A549 (cell line): ENCODE measurements at regions not wholly inside any gene's neighbourhood (a gene's known extent, or its start where the extent isn't known, plus 50 kb on each side); places are given as distances from the start of the nearest gene placed in this dataset.

Source experiments
- CHD4 ChIP-seq: fragments of 200-600 bp; sonication (generic); IDR thresholded peaks from 2 replicates; pipeline ENCODE4 v1.6.1; 2016; ENCODE audit warnings: antibody characterized with exemption, mild to moderate bottlenecking, borderline replicate concordance
- CTCF ChIP-seq: fragments of >200 bp; sonication (Bioruptor Twin); formaldehyde crosslinking; IDR thresholded peaks from 3 replicates; pipeline ENCODE4 v1.5.1; 2016
- MAFK ChIP-seq: fragments of 450-650 bp; IDR thresholded peaks from 2 replicates; pipeline ENCODE4 v1.6.1; 2014; ENCODE audit not compliant: partially characterized antibody
- MAX ChIP-seq: IDR thresholded peaks from 2 replicates; pipeline ENCODE4 v1.6.1; 2012
- PBX3 ChIP-seq: IDR thresholded peaks from 2 replicates; pipeline ENCODE4 v1.6.1; 2012
- POLR2A ChIP-seq: IDR thresholded peaks from 2 replicates; pipeline ENCODE4 v1.6.1; 2012; ENCODE audit warnings: mild to moderate bottlenecking, low read length
- RAD21 ChIP-seq, 2 experiments: fragments of >200 bp in 1 of 2; sonication (Bioruptor Twin) in 1 of 2; formaldehyde crosslinking in 1 of 2; IDR thresholded peaks in 1 of 2; conservative IDR thresholded peaks in 1 of 2; 2 replicates in 1 of 2; 3 replicates in 1 of 2; pipeline ENCODE4 v1.6.1; 2012 to 2018; ENCODE audit warnings: inconsistent platforms in 1 of 2
- REST ChIP-seq: fragments of 200-600 bp; sonication (generic); IDR thresholded peaks from 2 replicates; pipeline ENCODE4 v1.6.1; 2016; ENCODE audit warnings: antibody characterized with exemption, mild to moderate bottlenecking, moderate library complexity
- SREBF2 ChIP-seq: fragments of 450-650 bp; IDR thresholded peaks from 2 replicates; pipeline ENCODE4 v1.6.1; 2014; ENCODE audit warnings: mild to moderate bottlenecking, moderate library complexity
- ZSCAN20 ChIP-seq: fragments of 250-450 bp; sonication (Bioruptor Pico); IDR thresholded peaks from 2 replicates; pipeline ENCODE4 v1.8.0; 2022; ENCODE audit warnings: mild to moderate bottlenecking, moderate library complexity

- no peak for TF ChIP-seq CTCF
- TF ChIP-seq REST: no peak
- TF ChIP-seq SREBF2: no peak
- TF ChIP-seq CHD4: no peak
- TF ChIP-seq MAX: no peak
- TF ChIP-seq MAFK: no peak
- TF ChIP-seq ZSCAN20 (CRISPR knock-in tag): no peak
- no peak for TF ChIP-seq POLR2A
- TF ChIP-seq RAD21 (conservative IDR thresholded peaks at IDR 0.05 in 1 of 2, IDR thresholded peaks at IDR 0.05 in 1 of 2): no peak
- TF ChIP-seq PBX3: no peak
Observed at GRCh38 chr3:18657858-18658820, 233.0 kb upstream of the SATB1 start.
